Left ventricle myocardium inferior (tissue), 1 donor: ENCODE measurements at regions not wholly inside any gene's neighbourhood (a gene's known extent, or its start where the extent isn't known, plus 50 kb on each side); places are given as distances from the start of the nearest gene placed in this dataset.
"Not testable (repeated sequence)": the region's sequence is repeated elsewhere in the genome, so short reads cannot be mapped to it uniquely, and the experiment has no call there.

Experiments
- DNase-seq: peaks from one replicate; pipeline ENCODE4 v3.0.0-alpha.2; 2020
- H3K27ac ChIP-seq: fragments of 200-600 bp; replicated peaks from 2 replicates; pipeline ENCODE4 v1.8.0; 2021
- H3K27me3 ChIP-seq: fragments of 200-600 bp; 2 replicates; pipeline ENCODE4 v1.8.0; 2021; ENCODE audit warnings: low read depth
- H3K36me3 ChIP-seq: fragments of 200-600 bp; 2 replicates; pipeline ENCODE4 v1.8.0; 2021
- H3K4me1 ChIP-seq: fragments of 200-600 bp; 2 replicates; pipeline ENCODE4 v1.8.0; 2021
- H3K4me3 ChIP-seq: fragments of 200-600 bp; 2 replicates; pipeline ENCODE4 v1.8.0; 2021; ENCODE audit warnings: mild to moderate bottlenecking, moderate library complexity
- H3K9me3 ChIP-seq: fragments of 200-600 bp; replicated peaks from 2 replicates; pipeline ENCODE4 v1.8.0; 2021
- CTCF ChIP-seq: fragments of 200-600 bp; IDR thresholded peaks from 2 replicates; pipeline ENCODE4 v1.8.0; 2021; ENCODE audit warnings: antibody characterized with exemption, mild to moderate bottlenecking, borderline replicate concordance
- intact Hi-C: fragments of 100-400 bp; cut with micrococcal nuclease; formaldehyde crosslinking; loops from one replicate; pipeline ENCODE4 v1.11.0; 2022
- donor health status: DM: no; HTN: yes; CAD: no; lungs with severe emphysema.

GRCh38 chr10:124245191-124245590, 151.8 kb upstream of the CHST15 start:
- H3K27ac ChIP-seq, result no peak overlapping the region
- H3K27me3 ChIP-seq, result peaks cover 56% of the 10 kb centered on the region
- no peak for TF ChIP-seq CTCF
- no peaks in the 10 kb centered on the region for H3K4me1 ChIP-seq
- H3K4me3 ChIP-seq, result no peak overlapping the region
- H3K36me3 ChIP-seq, result no peaks in the 10 kb centered on the region
- H3K9me3 ChIP-seq, result peaks cover 5% of the 10 kb centered on the region
- no peak for DNase-seq
- intact Hi-C loops, result no loop called here

GRCh38 chr10:124244256-124244877, 151.0 kb upstream of the CHST15 start:
- no peak for DNase-seq
- H3K27ac ChIP-seq, result no peak overlapping the region
- peaks cover 54% of the 10 kb centered on the region for H3K27me3 ChIP-seq
- no peak overlapping the region for H3K4me3 ChIP-seq
- peaks cover 5% of the 10 kb centered on the region for H3K9me3 ChIP-seq
- H3K36me3 ChIP-seq, result no peaks in the 10 kb centered on the region
- intact Hi-C loops, result no loop called here
- no peaks in the 10 kb centered on the region for H3K4me1 ChIP-seq
- TF ChIP-seq CTCF, result no peak

GRCh38 chr10:124243702-124244121, 150.3 kb upstream of the CHST15 start:
- DNase-seq, result no peak
- no peaks in the 10 kb centered on the region for H3K36me3 ChIP-seq
- peaks cover 5% of the 10 kb centered on the region for H3K9me3 ChIP-seq
- H3K4me3 ChIP-seq, result no peak overlapping the region
- no peak overlapping the region for H3K27ac ChIP-seq
- peaks cover 49% of the 10 kb centered on the region for H3K27me3 ChIP-seq
- H3K4me1 ChIP-seq, result no peaks in the 10 kb centered on the region
- intact Hi-C loops, result no loop called here
- no peak for TF ChIP-seq CTCF

- Histone ChIP-seq H3K9me3 (peaks cover 5% of the 10 kb centered on the region), H3K4me1 (no peaks in the 10 kb centered on the region), H3K27ac (no peak overlapping the region), H3K27me3 (peaks cover 45% of the 10 kb centered on the region), H3K4me3 (no peak overlapping the region), H3K36me3 (no peaks in the 10 kb centered on the region)
- no peak for DNase-seq
- no peak for TF ChIP-seq CTCF
- intact Hi-C loops, result no loop called here
Measured at GRCh38 chr10:124242791-124243190, 149.4 kb upstream of the CHST15 start.

- Histone ChIP-seq H3K36me3 (no peaks in the 10 kb centered on the region), H3K27me3 (peaks cover 42% of the 10 kb centered on the region), H3K27ac (no peak overlapping the region), H3K4me1 (no peaks in the 10 kb centered on the region), H3K4me3 (no peak overlapping the region), H3K9me3 (peaks cover 5% of the 10 kb centered on the region)
- no peak for TF ChIP-seq CTCF
- intact Hi-C loops, result no loop called here
- no peak for DNase-seq
Measured at GRCh38 chr10:124242365-124242764, 149.0 kb upstream of the CHST15 start.

GRCh38 chr10:124241510-124241909, 148.1 kb upstream of the CHST15 start:
- DNase-seq, H3K4me3 ChIP-seq, H3K27ac ChIP-seq, intact Hi-C loops, H3K9me3 ChIP-seq, H3K4me1 ChIP-seq, H3K36me3 ChIP-seq: not testable (repeated sequence)
- peaks cover 42% of the 10 kb centered on the region for H3K27me3 ChIP-seq
